Tibial artery (tissue), 4 donors: ENCODE measurements at regions not wholly inside any gene's neighbourhood (a gene's known extent, or its start where the extent isn't known, plus 50 kb on each side); places are given as distances from the start of the nearest gene placed in this dataset.

Experiments
- DNase-seq, 2 donors: peaks; one replicate each; pipeline ENCODE4 v3.0.0-alpha.2; 2019
- H3K27ac ChIP-seq, 2 donors: fragments of 200-600 bp; sonication (generic) in 1 of 2; 1 replicate in 1 of 2; 2 replicates in 1 of 2; pipeline ENCODE4 v1.5.1; 2018 to 2019; ENCODE audit warnings: mild to moderate bottlenecking in 1 of 2
- H3K27me3 ChIP-seq, 2 donors: fragments of 200-600 bp; sonication (generic) in 1 of 2; one replicate each; pipeline versions ENCODE4 v1.5.1 to v1.6.0; 2016 to 2019
- H3K36me3 ChIP-seq, 3 donors: fragments of 200-600 bp; sonication (generic) in 2 of 3; one replicate each; pipeline ENCODE4 v1.5.1; 2016 to 2019; ENCODE audit warnings: mild to moderate bottlenecking in 2 of 3
- H3K4me1 ChIP-seq, 4 donors: fragments of 200-600 bp; sonication (generic) in 2 of 4; 1 replicate in 3 of 4; 2 replicates in 1 of 4; pipeline ENCODE4 v1.5.1; 2016 to 2019
- H3K4me3 ChIP-seq, 2 donors: fragments of 200-600 bp; sonication (generic) in 1 of 2; 1 replicate in 1 of 2; 2 replicates in 1 of 2; pipeline ENCODE4 v1.5.1; 2018 to 2019; ENCODE audit warnings: mild to moderate bottlenecking in 2 of 2
- H3K9me3 ChIP-seq, 3 donors: fragments of 200-600 bp; sonication (generic) in 1 of 3; one replicate each; pipeline ENCODE4 v1.5.1; 2016 to 2019
- CTCF ChIP-seq, 2 experiments: fragments of 200-600 bp in 1 of 2; fragments of 450-650 bp in 1 of 2; IDR thresholded peaks; one replicate each; pipeline ENCODE4 v1.5.1; 2017 to 2019; ENCODE audit warnings: antibody characterized with exemption in 2 of 2, mild to moderate bottlenecking in 1 of 2, moderate library complexity in 1 of 2
- intact Hi-C: fragments of 100-400 bp; cut with DNase I; formaldehyde crosslinking; loops from one replicate; pipeline ENCODE4 v1.15.0; 2023; ENCODE audit warnings: low total_unique reads

GRCh38 chr14:84421621-84422020 is 1108.3 kb upstream of the FLRT2 start:
- intact Hi-C loops = no loop called here
- H3K36me3 ChIP-seq = no peaks in the 10 kb centered on the region
- no peaks in the 10 kb centered on the region for H3K9me3 ChIP-seq
- no peak for DNase-seq
- H3K4me3 ChIP-seq = no peak overlapping the region
- no peaks in the 10 kb centered on the region for H3K4me1 ChIP-seq
- H3K27me3 ChIP-seq = no peaks in the 10 kb centered on the region
- TF ChIP-seq CTCF (IDR thresholded peaks at IDR 0.05) = no peak
- no peak overlapping the region for H3K27ac ChIP-seq

- intact Hi-C loops = no loop called here
- DNase-seq = no peak
- TF ChIP-seq CTCF (IDR thresholded peaks at IDR 0.05) = no peak
These were observed 1104.0 kb upstream of the FLRT2 start for GRCh38 chr14:84425968-84426367.

GRCh38 chr14:84432676-84433075 is 1097.3 kb upstream of the FLRT2 start:
- H3K27ac ChIP-seq = no peak overlapping the region
- H3K27me3 ChIP-seq = no peaks in the 10 kb centered on the region
- intact Hi-C loops = no loop called here
- no peak for TF ChIP-seq CTCF (IDR thresholded peaks at IDR 0.05)
- H3K4me1 ChIP-seq = no peaks in the 10 kb centered on the region
- no peaks in the 10 kb centered on the region for H3K9me3 ChIP-seq
- no peak for DNase-seq
- H3K4me3 ChIP-seq = no peak overlapping the region
- no peaks in the 10 kb centered on the region for H3K36me3 ChIP-seq

More at GRCh38 chr14:84425968-84426367, 1104.0 kb upstream of the FLRT2 start:
- Histone ChIP-seq H3K9me3 (no peaks in the 10 kb centered on the region), H3K4me3 (no peak overlapping the region), H3K27ac (no peak overlapping the region), H3K36me3 (no peaks in the 10 kb centered on the region), H3K27me3 (no peaks in the 10 kb centered on the region), H3K4me1 (no peaks in the 10 kb centered on the region)

GRCh38 chr14:84433961-84434360 is 1096.0 kb upstream of the FLRT2 start:
- no peak for TF ChIP-seq CTCF (IDR thresholded peaks at IDR 0.05)
- H3K27ac ChIP-seq = no peak overlapping the region

GRCh38 chr14:84435820-84436324 is 1094.1 kb upstream of the FLRT2 start:
- no peaks in the 10 kb centered on the region for H3K27me3 ChIP-seq
- H3K9me3 ChIP-seq = no peaks in the 10 kb centered on the region
- no peaks in the 10 kb centered on the region for H3K36me3 ChIP-seq
- TF ChIP-seq CTCF (IDR thresholded peaks at IDR 0.05) = no peak
- no peaks in the 10 kb centered on the region for H3K4me1 ChIP-seq
- no peak overlapping the region for H3K4me3 ChIP-seq
- no peak overlapping the region for H3K27ac ChIP-seq
- no peak for DNase-seq
- intact Hi-C loops = no loop called here

More at GRCh38 chr14:84433961-84434360, 1096.0 kb upstream of the FLRT2 start:
- H3K36me3 ChIP-seq = no peaks in the 10 kb centered on the region
- H3K9me3 ChIP-seq = no peaks in the 10 kb centered on the region
- H3K27me3 ChIP-seq = no peaks in the 10 kb centered on the region
- no peaks in the 10 kb centered on the region for H3K4me1 ChIP-seq
- intact Hi-C loops = no loop called here
- DNase-seq = no peak
- no peak overlapping the region for H3K4me3 ChIP-seq

- Histone ChIP-seq H3K27me3 (no peaks in the 10 kb centered on the region), H3K4me1 (no peaks in the 10 kb centered on the region), H3K36me3 (no peaks in the 10 kb centered on the region), H3K4me3 (no peak overlapping the region), H3K9me3 (no peaks in the 10 kb centered on the region), H3K27ac (no peak overlapping the region)
- no peak for TF ChIP-seq CTCF (IDR thresholded peaks at IDR 0.05)
- DNase-seq = no peak
- intact Hi-C loops = no loop called here
These were observed 1093.4 kb upstream of the FLRT2 start for GRCh38 chr14:84436528-84436927.
